ENCODE measurements at regions not wholly inside any gene's neighbourhood (a gene's known extent, or its start where the extent isn't known, plus 50 kb on each side); places are given as distances from the start of the nearest gene placed in this dataset.

- Histone ChIP-seq H3K27me3 (ENCODE audit: insufficient read depth, low read length) (no peaks in the 10 kb centered on the region), H3K4me3 (ENCODE audit: low read depth, low read length) (no peak overlapping the region), H3K27ac (ENCODE audit: low read depth, low read length) (no peak overlapping the region), H2AFZ (ENCODE audit: low read length, unreplicated experiment) (no peak overlapping the region), H3K4me1 (ENCODE audit: control insufficient read depth, insufficient read depth, low read length, unreplicated experiment) (no peaks in the 10 kb centered on the region), H3K79me2 (ENCODE audit: control insufficient read depth, insufficient read depth, low read length, unreplicated experiment) (no peaks in the 10 kb centered on the region), H3K36me3 (ENCODE audit: insufficient read depth, low read length) (no peaks in the 10 kb centered on the region)
These were observed 203.9 kb upstream of the KITLG start for GRCh38 chr12:88784166-88784565.

DNA sequence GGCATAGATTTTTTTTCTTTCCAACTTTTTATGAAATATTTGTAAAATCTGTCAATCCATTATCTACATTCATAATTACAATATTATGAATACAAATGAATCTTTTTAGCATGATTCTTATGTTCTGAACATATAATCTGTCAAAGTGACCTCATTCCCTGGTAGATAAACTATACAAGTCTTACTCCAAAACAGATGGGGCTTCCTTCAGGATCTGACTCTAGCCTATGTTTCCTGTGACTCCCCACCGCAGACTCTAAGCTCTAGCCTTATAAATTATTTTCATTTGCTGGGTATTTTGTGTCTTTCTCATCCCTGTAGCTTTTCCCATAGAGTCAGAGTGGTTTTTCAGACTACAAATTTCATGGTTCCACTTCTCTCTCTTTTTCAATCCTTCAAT lies 202.1 kb upstream of the KITLG start:
- H2AFZ ChIP-seq (ENCODE audit: low read length, unreplicated experiment): no peak overlapping the region
- no peaks in the 10 kb centered on the region for H3K79me2 ChIP-seq (ENCODE audit: control insufficient read depth, insufficient read depth, low read length, unreplicated experiment)
- H3K27ac ChIP-seq (ENCODE audit: low read depth, low read length): no peak overlapping the region
- H3K4me3 ChIP-seq (ENCODE audit: low read depth, low read length): no peak overlapping the region
- no peaks in the 10 kb centered on the region for H3K36me3 ChIP-seq (ENCODE audit: insufficient read depth, low read length)
- H3K4me1 ChIP-seq (ENCODE audit: control insufficient read depth, insufficient read depth, low read length, unreplicated experiment): no peaks in the 10 kb centered on the region
- H3K27me3 ChIP-seq (ENCODE audit: insufficient read depth, low read length): no peaks in the 10 kb centered on the region

GRCh38 chr12:88781909-88782308 lies 201.6 kb upstream of the KITLG start:
- no peak overlapping the region for H3K4me3 ChIP-seq (ENCODE audit: low read depth, low read length)
- H3K36me3 ChIP-seq (ENCODE audit: insufficient read depth, low read length): no peaks in the 10 kb centered on the region
- no peaks in the 10 kb centered on the region for H3K79me2 ChIP-seq (ENCODE audit: control insufficient read depth, insufficient read depth, low read length, unreplicated experiment)
- H3K4me1 ChIP-seq (ENCODE audit: control insufficient read depth, insufficient read depth, low read length, unreplicated experiment): no peaks in the 10 kb centered on the region
- H3K27me3 ChIP-seq (ENCODE audit: insufficient read depth, low read length): no peaks in the 10 kb centered on the region
- H3K27ac ChIP-seq (ENCODE audit: low read depth, low read length): no peak overlapping the region
- no peak overlapping the region for H2AFZ ChIP-seq (ENCODE audit: low read length, unreplicated experiment)

DNA sequence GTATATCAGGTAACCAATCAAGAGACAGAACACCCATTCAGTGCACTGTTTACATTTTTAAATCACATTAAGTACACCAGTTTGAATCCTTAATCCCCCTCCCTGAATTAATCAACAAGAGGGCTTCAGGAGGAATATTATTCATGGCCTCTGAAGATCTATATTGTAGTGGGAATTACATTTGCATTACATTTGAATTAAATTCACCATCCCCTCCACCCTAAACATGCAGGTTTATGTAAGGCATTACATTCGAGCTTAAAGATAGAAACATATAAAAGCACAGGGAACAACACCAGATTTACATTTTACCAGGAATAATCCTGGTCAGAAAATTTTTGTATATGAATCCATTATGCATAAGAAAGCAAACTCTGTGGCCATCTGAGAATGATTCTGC lies 197.8 kb upstream of the KITLG start:
- Histone ChIP-seq H3K4me3 (ENCODE audit: low read depth, low read length) (no peak overlapping the region), H3K27me3 (ENCODE audit: insufficient read depth, low read length) (no peaks in the 10 kb centered on the region), H3K4me1 (ENCODE audit: control insufficient read depth, insufficient read depth, low read length, unreplicated experiment) (no peaks in the 10 kb centered on the region), H3K36me3 (ENCODE audit: insufficient read depth, low read length) (no peaks in the 10 kb centered on the region), H2AFZ (ENCODE audit: low read length, unreplicated experiment) (no peak overlapping the region), H3K27ac (ENCODE audit: low read depth, low read length) (no peak overlapping the region), H3K79me2 (ENCODE audit: control insufficient read depth, insufficient read depth, low read length, unreplicated experiment) (no peaks in the 10 kb centered on the region)

GRCh38 chr12:88775742-88776151 lies 195.5 kb upstream of the KITLG start:
- no peak overlapping the region for H2AFZ ChIP-seq (ENCODE audit: low read length, unreplicated experiment)
- H3K27me3 ChIP-seq (ENCODE audit: insufficient read depth, low read length): no peaks in the 10 kb centered on the region
- H3K79me2 ChIP-seq (ENCODE audit: control insufficient read depth, insufficient read depth, low read length, unreplicated experiment): no peaks in the 10 kb centered on the region
- H3K27ac ChIP-seq (ENCODE audit: low read depth, low read length): no peak overlapping the region
- no peak overlapping the region for H3K4me3 ChIP-seq (ENCODE audit: low read depth, low read length)
- no peaks in the 10 kb centered on the region for H3K36me3 ChIP-seq (ENCODE audit: insufficient read depth, low read length)
- no peaks in the 10 kb centered on the region for H3K4me1 ChIP-seq (ENCODE audit: control insufficient read depth, insufficient read depth, low read length, unreplicated experiment)

DNA sequence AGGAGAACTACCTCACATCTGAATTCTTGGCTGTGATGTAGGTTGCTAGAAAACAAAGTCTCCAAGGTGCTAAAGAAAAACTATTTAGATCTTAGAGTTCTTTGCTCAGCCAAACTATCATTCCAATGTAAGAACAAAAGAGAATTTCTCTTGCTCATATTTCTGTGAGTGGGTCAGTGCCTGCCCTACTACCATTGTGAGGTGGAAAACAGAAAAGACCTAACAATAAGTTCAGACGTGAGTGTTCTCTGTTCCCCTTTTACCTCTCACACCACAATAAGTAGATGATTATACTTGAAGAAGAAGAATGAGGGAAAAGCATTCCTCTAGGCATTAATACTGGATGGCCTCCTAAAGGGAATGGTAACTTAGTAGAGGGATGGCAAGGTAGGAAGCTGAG lies 187.4 kb upstream of the KITLG start:
- Histone ChIP-seq H2AFZ (ENCODE audit: low read length, unreplicated experiment) (no peak overlapping the region), H3K79me2 (ENCODE audit: control insufficient read depth, insufficient read depth, low read length, unreplicated experiment) (no peaks in the 10 kb centered on the region), H3K36me3 (ENCODE audit: insufficient read depth, low read length) (no peaks in the 10 kb centered on the region), H3K4me1 (ENCODE audit: control insufficient read depth, insufficient read depth, low read length, unreplicated experiment) (no peaks in the 10 kb centered on the region), H3K4me3 (ENCODE audit: low read depth, low read length) (no peak overlapping the region), H3K27me3 (ENCODE audit: insufficient read depth, low read length) (no peaks in the 10 kb centered on the region), H3K27ac (ENCODE audit: low read depth, low read length) (no peak overlapping the region)

GRCh38 chr12:88764781-88765480 lies 184.7 kb upstream of the KITLG start:
- Histone ChIP-seq H3K4me3 (ENCODE audit: low read depth, low read length) (no peak overlapping the region), H3K27me3 (ENCODE audit: insufficient read depth, low read length) (no peaks in the 10 kb centered on the region), H3K79me2 (ENCODE audit: control insufficient read depth, insufficient read depth, low read length, unreplicated experiment) (no peaks in the 10 kb centered on the region), H3K27ac (ENCODE audit: low read depth, low read length) (no peak overlapping the region), H3K36me3 (ENCODE audit: insufficient read depth, low read length) (no peaks in the 10 kb centered on the region), H3K4me1 (ENCODE audit: control insufficient read depth, insufficient read depth, low read length, unreplicated experiment) (no peaks in the 10 kb centered on the region), H2AFZ (ENCODE audit: low read length, unreplicated experiment) (no peak overlapping the region)

GRCh38 chr12:88763536-88764100 lies 183.3 kb upstream of the KITLG start:
- H3K27me3 ChIP-seq (ENCODE audit: insufficient read depth, low read length): no peaks in the 10 kb centered on the region
- no peaks in the 10 kb centered on the region for H3K4me1 ChIP-seq (ENCODE audit: control insufficient read depth, insufficient read depth, low read length, unreplicated experiment)
- no peaks in the 10 kb centered on the region for H3K79me2 ChIP-seq (ENCODE audit: control insufficient read depth, insufficient read depth, low read length, unreplicated experiment)
- H3K27ac ChIP-seq (ENCODE audit: low read depth, low read length): no peak overlapping the region
- H3K4me3 ChIP-seq (ENCODE audit: low read depth, low read length): no peak overlapping the region
- H2AFZ ChIP-seq (ENCODE audit: low read length, unreplicated experiment): no peak overlapping the region
- no peaks in the 10 kb centered on the region for H3K36me3 ChIP-seq (ENCODE audit: insufficient read depth, low read length)

- no peak overlapping the region for H3K4me3 ChIP-seq (ENCODE audit: low read depth, low read length)
- H2AFZ ChIP-seq (ENCODE audit: low read length, unreplicated experiment): no peak overlapping the region
- H3K36me3 ChIP-seq (ENCODE audit: insufficient read depth, low read length): peaks cover 3% of the 10 kb centered on the region; the same call in 1 of the 2 replicates
These were observed 177.9 kb upstream of the KITLG start for GRCh38 chr12:88758176-88758575.

DNA sequence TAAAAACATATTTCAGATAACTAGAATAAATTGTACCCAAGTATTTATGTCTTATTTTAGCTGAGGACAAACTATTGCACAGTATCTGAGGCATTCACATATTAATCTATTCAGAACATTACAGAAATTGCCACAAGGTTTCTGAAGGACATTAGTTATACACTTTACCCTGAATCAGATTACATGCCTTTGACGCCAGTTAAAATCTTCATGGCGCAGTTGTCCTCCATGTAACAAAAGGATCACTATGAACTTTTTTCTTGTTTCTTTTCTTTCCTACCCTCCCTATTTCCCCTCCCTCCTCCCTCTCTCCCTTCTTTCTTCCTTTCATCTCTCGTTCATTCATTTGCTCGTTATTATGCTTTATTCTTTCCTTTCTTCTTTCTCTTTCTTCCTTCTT lies 176.6 kb upstream of the KITLG start:
- Histone ChIP-seq H2AFZ (ENCODE audit: low read length, unreplicated experiment) (no peak overlapping the region), H3K79me2 (ENCODE audit: control insufficient read depth, insufficient read depth, low read length, unreplicated experiment) (no peaks in the 10 kb centered on the region), H3K27me3 (ENCODE audit: insufficient read depth, low read length) (no peaks in the 10 kb centered on the region), H3K4me1 (ENCODE audit: control insufficient read depth, insufficient read depth, low read length, unreplicated experiment) (no peaks in the 10 kb centered on the region), H3K36me3 (ENCODE audit: insufficient read depth, low read length) (peaks cover 4% of the 10 kb centered on the region; the same call in 1 of the 2 replicates), H3K27ac (ENCODE audit: low read depth, low read length) (no peak overlapping the region), H3K4me3 (ENCODE audit: low read depth, low read length) (no peak overlapping the region)

More at GRCh38 chr12:88758176-88758575, 177.9 kb upstream of the KITLG start:
- no peaks in the 10 kb centered on the region for H3K27me3 ChIP-seq (ENCODE audit: insufficient read depth, low read length)
- H3K27ac ChIP-seq (ENCODE audit: low read depth, low read length): no peak overlapping the region
- H3K79me2 ChIP-seq (ENCODE audit: control insufficient read depth, insufficient read depth, low read length, unreplicated experiment): no peaks in the 10 kb centered on the region
- H3K4me1 ChIP-seq (ENCODE audit: control insufficient read depth, insufficient read depth, low read length, unreplicated experiment): no peaks in the 10 kb centered on the region

DNA sequence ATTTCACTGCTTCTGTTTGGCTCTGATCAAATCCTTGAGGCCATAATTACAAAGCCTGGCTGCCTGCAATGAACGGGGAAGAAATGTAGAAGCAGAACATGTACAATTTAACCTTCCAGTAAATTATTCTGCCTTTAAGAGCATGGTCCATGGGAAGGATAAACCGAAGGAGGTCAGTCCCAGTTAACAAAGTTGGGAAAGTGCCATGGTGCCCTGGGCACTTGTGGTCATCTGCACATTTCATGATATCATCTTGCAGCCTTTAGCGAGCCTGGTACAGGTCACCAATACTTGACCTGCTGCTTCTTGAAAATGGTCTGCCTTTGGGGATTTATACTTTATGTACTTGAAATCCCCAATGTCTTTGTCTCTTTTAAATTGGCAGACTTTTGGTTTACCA lies 175.9 kb upstream of the KITLG start:
- no peaks in the 10 kb centered on the region for H3K27me3 ChIP-seq (ENCODE audit: insufficient read depth, low read length)
- H3K79me2 ChIP-seq (ENCODE audit: control insufficient read depth, insufficient read depth, low read length, unreplicated experiment): no peaks in the 10 kb centered on the region
- H2AFZ ChIP-seq (ENCODE audit: low read length, unreplicated experiment): no peak overlapping the region

More for the DNA sequence above, 175.9 kb upstream of the KITLG start:
- H3K36me3 ChIP-seq (ENCODE audit: insufficient read depth, low read length): peaks cover 4% of the 10 kb centered on the region; the same call in 1 of the 2 replicates
- no peak overlapping the region for H3K4me3 ChIP-seq (ENCODE audit: low read depth, low read length)
- H3K4me1 ChIP-seq (ENCODE audit: control insufficient read depth, insufficient read depth, low read length, unreplicated experiment): no peaks in the 10 kb centered on the region
- H3K27ac ChIP-seq (ENCODE audit: low read depth, low read length): no peak overlapping the region
